WTC11 (cell line): ENCODE measurements at regions not wholly inside any gene's neighbourhood (a gene's known extent, or its start where the extent isn't known, plus 50 kb on each side); places are given as distances from the start of the nearest gene placed in this dataset.

ENCODE experiments used
- ATAC-seq: fragments of 200-7000 bp; cut with Tn5 transposase; 2 replicates; pipeline ENCODE4 v1.10.0; 2021; ENCODE audit warnings: mild to moderate bottlenecking, moderate library complexity
- CTCF ChIA-PET: fragments of 300-600 bp; sonication (Branson Sonifier 250); formaldehyde crosslinking; loops from one replicate; lab custom pipeline; 2021; ENCODE audit warnings: antibody characterized with exemption; lab: Charles Lee
- POLR2A ChIA-PET: fragments of 350-600 bp; sonication (Branson Sonifier 250); formaldehyde crosslinking; loops from one replicate; lab custom pipeline; 2021; ENCODE audit warnings: antibody characterized with exemption; lab: Charles Lee
- DNase-seq: peaks from one replicate; pipeline ENCODE4 v3.0.0; 2021; ENCODE audit warnings: low spot score
- H3K27ac Mint-ChIP-seq: 2 replicates; pipeline ENCODE4 v1.8.0; 2021; ENCODE audit warnings: mixed read lengths
- H3K27me3 Mint-ChIP-seq: 2 replicates; pipeline ENCODE4 v1.8.0; 2021; ENCODE audit warnings: low read depth, mild to moderate bottlenecking, moderate library complexity, mixed read lengths
- H3K36me3 Mint-ChIP-seq: 2 replicates; pipeline ENCODE4 v1.8.0; 2021; ENCODE audit warnings: mixed read lengths
- H3K4me1 Mint-ChIP-seq: 2 replicates; pipeline ENCODE4 v1.8.0; 2022; ENCODE audit warnings: mixed read lengths
- H3K4me3 Mint-ChIP-seq: 2 replicates; pipeline ENCODE4 v1.8.0; 2021; ENCODE audit warnings: mild to moderate bottlenecking, moderate library complexity, mixed read lengths
- H3K9me3 Mint-ChIP-seq: 2 replicates; pipeline ENCODE4 v1.8.0; 2021; ENCODE audit warnings: mixed read lengths
- ATF1 ChIP-seq: sonication (generic); formaldehyde crosslinking; IDR thresholded peaks from 2 replicates; pipeline ENCODE4 v1.8.1; 2023; ENCODE audit warnings: mild to moderate bottlenecking, moderate library complexity, missing genetic modification reagents
- CREM ChIP-seq: sonication (generic); formaldehyde crosslinking; IDR thresholded peaks from 2 replicates; pipeline ENCODE4 v1.8.1; 2022; ENCODE audit warnings: mild to moderate bottlenecking, missing genetic modification reagents, moderate library complexity
- ELF4 ChIP-seq: sonication (generic); formaldehyde crosslinking; IDR thresholded peaks from 2 replicates; pipeline ENCODE4 v1.8.1; 2022; ENCODE audit warnings: low read depth, mild to moderate bottlenecking, moderate library complexity, missing genetic modification reagents
- FOXK1 ChIP-seq: sonication (generic); formaldehyde crosslinking; IDR thresholded peaks from 2 replicates; pipeline ENCODE4 v1.8.0; 2022; ENCODE audit warnings: mild to moderate bottlenecking, moderate library complexity, missing genetic modification reagents
- GRHL2 ChIP-seq: fragments of 250-450 bp; sonication (Bioruptor Pico); IDR thresholded peaks from 2 replicates; pipeline ENCODE4 v1.8.0; 2022; ENCODE audit warnings: mild to moderate bottlenecking, moderate library complexity; ENCODE audit not compliant: insufficient replicate concordance, severe bottlenecking
- HMGA2 ChIP-seq: fragments of 250-450 bp; sonication (Bioruptor Pico); IDR thresholded peaks from 2 replicates; pipeline ENCODE4 v1.4.0; 2021; ENCODE audit warnings: mild to moderate bottlenecking, moderate library complexity
- NFE2L1 ChIP-seq: sonication (generic); formaldehyde crosslinking; IDR thresholded peaks from 2 replicates; pipeline ENCODE4 v1.8.1; 2023; ENCODE audit warnings: missing genetic modification reagents
- NR1H2 ChIP-seq: sonication (generic); formaldehyde crosslinking; IDR thresholded peaks from 2 replicates; pipeline ENCODE4 v1.9.0; 2021; ENCODE audit warnings: mild to moderate bottlenecking, moderate library complexity, missing genetic modification reagents
- NR2C2 ChIP-seq: sonication (generic); formaldehyde crosslinking; IDR thresholded peaks from 2 replicates; pipeline ENCODE4 v1.8.0; 2022; ENCODE audit warnings: mild to moderate bottlenecking, missing genetic modification reagents
- OVOL2 ChIP-seq: fragments of 250-450 bp; sonication (Bioruptor Pico); IDR thresholded peaks from 2 replicates; pipeline ENCODE4 v1.9.0; 2021; ENCODE audit warnings: mild to moderate bottlenecking, borderline replicate concordance
- RORB ChIP-seq: fragments of 250-450 bp; sonication (Bioruptor Pico); IDR thresholded peaks from 2 replicates; pipeline ENCODE4 v1.9.0; 2021; ENCODE audit warnings: mild to moderate bottlenecking
- SMAD4 ChIP-seq: sonication (generic); formaldehyde crosslinking; IDR thresholded peaks from 2 replicates; pipeline ENCODE4 v1.8.0; 2022; ENCODE audit warnings: mild to moderate bottlenecking, missing genetic modification reagents
- TF ChIP-seq, protein P1 (sequence below): fragments of 250-450 bp; sonication (Bioruptor Pico); conservative IDR thresholded peaks from 2 replicates; pipeline ENCODE4 v1.9.0; 2021; ENCODE audit warnings: mild to moderate bottlenecking
- TF ChIP-seq, protein P2 (sequence below): sonication (generic); formaldehyde crosslinking; IDR thresholded peaks from 2 replicates; pipeline ENCODE4 v1.8.1; 2023; ENCODE audit warnings: mild to moderate bottlenecking, missing genetic modification reagents, borderline replicate concordance
- TF ChIP-seq, protein P3 (sequence below): sonication (generic); formaldehyde crosslinking; IDR thresholded peaks from 2 replicates; pipeline ENCODE4 v1.8.0; 2022; ENCODE audit warnings: missing genetic modification reagents
- TF ChIP-seq, protein P4 (sequence below): sonication (generic); formaldehyde crosslinking; IDR thresholded peaks from 2 replicates; pipeline ENCODE4 v1.8.1; 2023; ENCODE audit warnings: mild to moderate bottlenecking, missing genetic modification reagents, moderate library complexity
- TF ChIP-seq, protein P5 (sequence below): sonication (generic); formaldehyde crosslinking; IDR thresholded peaks from 2 replicates; pipeline ENCODE4 v1.8.1; 2023; ENCODE audit warnings: mild to moderate bottlenecking, missing genetic modification reagents, moderate library complexity
- TF ChIP-seq, protein P6 (sequence below): fragments of 250-450 bp; sonication (Bioruptor Pico); IDR thresholded peaks from 2 replicates; pipeline ENCODE4 v1.9.0; 2021; ENCODE audit warnings: moderate library complexity, mild to moderate bottlenecking, inconsistent platforms, borderline replicate concordance
- TF ChIP-seq, protein P7 (sequence below): fragments of 200-600 bp; IDR thresholded peaks from 2 replicates; pipeline ENCODE4 v1.8.0; 2022; ENCODE audit warnings: antibody characterized with exemption
- TF ChIP-seq, protein P8 (sequence below): sonication (generic); formaldehyde crosslinking; IDR thresholded peaks from 2 replicates; pipeline ENCODE4 v1.8.1; 2023; ENCODE audit warnings: mild to moderate bottlenecking, moderate library complexity, missing genetic modification reagents

DNA sequence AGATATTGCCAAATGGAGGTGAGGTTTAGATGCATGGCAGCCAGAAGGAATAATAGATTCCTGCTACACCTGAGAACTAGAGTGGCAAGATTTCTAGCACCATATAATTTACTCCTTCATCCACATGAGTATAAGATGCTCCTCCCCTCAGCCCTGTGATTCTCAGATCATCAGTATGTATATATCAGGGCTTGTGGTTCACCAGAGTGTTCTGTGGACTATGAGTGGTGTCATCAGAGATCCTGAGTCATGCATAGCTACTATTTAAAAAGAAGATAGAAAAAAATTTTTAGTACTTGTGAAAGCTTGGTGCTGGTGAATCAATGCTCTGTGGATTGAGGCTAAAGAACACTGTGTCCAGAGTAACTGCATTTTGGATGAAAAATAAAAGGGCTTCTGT is 285.9 kb downstream of the BMP4 start (continued):
- TF ChIP-seq, protein P1, sequence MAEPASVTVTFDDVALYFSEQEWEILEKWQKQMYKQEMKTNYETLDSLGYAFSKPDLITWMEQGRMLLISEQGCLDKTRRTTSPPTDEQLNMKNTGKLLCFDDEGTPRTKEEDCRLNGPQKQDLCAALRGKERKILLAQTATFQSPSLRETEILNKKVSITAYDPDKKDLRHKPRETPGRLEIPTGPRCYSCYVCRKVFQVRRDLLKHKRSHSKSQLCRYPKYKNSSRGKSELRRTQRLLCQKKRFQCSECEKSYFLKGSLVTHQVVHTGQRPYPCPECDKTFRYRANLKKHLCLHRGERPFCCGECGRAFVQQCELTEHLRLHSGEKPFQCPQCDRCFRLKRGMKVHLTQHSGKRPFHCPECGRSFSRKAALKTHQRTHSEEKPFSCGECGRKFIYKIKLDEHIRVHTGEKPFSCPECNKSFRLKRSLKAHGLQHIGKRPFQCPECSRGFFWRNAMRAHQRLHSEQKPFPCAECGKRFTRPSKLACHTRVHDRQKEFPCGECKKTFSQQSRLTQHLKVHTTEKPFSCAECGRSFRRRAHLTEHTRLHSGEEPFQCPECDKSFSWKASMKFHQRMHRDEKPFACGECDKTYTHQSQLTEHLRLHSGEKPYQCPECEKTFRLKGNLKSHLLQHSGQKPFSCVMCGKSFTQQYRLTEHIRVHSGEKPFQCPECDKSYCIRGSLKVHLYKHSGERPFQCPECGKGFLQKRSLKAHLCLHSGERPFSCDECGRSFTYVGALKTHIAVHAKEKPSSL (CRISPR knock-in tag), result no peak
- TF ChIP-seq HMGA2 (CRISPR knock-in tag), result no peak
- TF ChIP-seq, all 79 proteins: peak for 0

DNA sequence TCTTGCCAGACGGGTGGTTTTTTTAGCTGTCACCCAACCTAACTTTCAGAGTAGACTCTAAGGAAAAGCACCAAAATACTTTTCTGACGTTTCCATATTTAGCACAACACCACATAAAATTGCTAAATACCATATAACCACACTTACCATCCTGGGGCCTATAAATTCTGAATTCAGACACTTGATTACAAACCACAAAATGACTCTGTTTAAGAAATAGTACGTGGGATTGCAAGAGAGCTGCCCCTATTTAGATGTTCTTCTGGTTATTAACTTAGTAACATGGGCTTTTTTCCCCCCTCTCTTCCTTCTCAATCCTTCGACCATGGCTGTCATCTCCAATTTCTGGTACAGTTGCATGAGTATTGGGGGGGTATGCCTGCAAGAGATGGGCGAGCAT is 287.7 kb downstream of the BMP4 start:
- Mint-ChIP-seq H3K4me1 (0 out of 2 replicates have a peak, but pooled peaks cover 2% of the 10 kb centered on the region), H3K9me3 (no peaks in the 10 kb centered on the region), H3K36me3 (no peaks in the 10 kb centered on the region), H3K4me3 (no peak overlapping the region), H3K27ac (no peak overlapping the region), H3K27me3 (no peaks in the 10 kb centered on the region)
- CTCF ChIA-PET, result no interaction called here
- POLR2A ChIA-PET, result no interaction called here
- no peak for DNase-seq
- no peak for ATAC-seq
- TF ChIP-seq GRHL2 (CRISPR knock-in tag) (no peak), ATF1 (CRISPR knock-in tag) (no peak), ELF4 (CRISPR knock-in tag) (no peak), OVOL2 (CRISPR knock-in tag) (no peak), NFE2L1 (CRISPR knock-in tag) (no peak), FOXK1 (CRISPR knock-in tag) (no peak), NR2C2 (CRISPR knock-in tag) (no peak), NR1H2 (CRISPR knock-in tag) (no peak), RORB (CRISPR knock-in tag) (no peak), CREM (CRISPR knock-in tag) (no peak), SMAD4 (CRISPR knock-in tag) (no peak)
- TF ChIP-seq, protein P2, sequence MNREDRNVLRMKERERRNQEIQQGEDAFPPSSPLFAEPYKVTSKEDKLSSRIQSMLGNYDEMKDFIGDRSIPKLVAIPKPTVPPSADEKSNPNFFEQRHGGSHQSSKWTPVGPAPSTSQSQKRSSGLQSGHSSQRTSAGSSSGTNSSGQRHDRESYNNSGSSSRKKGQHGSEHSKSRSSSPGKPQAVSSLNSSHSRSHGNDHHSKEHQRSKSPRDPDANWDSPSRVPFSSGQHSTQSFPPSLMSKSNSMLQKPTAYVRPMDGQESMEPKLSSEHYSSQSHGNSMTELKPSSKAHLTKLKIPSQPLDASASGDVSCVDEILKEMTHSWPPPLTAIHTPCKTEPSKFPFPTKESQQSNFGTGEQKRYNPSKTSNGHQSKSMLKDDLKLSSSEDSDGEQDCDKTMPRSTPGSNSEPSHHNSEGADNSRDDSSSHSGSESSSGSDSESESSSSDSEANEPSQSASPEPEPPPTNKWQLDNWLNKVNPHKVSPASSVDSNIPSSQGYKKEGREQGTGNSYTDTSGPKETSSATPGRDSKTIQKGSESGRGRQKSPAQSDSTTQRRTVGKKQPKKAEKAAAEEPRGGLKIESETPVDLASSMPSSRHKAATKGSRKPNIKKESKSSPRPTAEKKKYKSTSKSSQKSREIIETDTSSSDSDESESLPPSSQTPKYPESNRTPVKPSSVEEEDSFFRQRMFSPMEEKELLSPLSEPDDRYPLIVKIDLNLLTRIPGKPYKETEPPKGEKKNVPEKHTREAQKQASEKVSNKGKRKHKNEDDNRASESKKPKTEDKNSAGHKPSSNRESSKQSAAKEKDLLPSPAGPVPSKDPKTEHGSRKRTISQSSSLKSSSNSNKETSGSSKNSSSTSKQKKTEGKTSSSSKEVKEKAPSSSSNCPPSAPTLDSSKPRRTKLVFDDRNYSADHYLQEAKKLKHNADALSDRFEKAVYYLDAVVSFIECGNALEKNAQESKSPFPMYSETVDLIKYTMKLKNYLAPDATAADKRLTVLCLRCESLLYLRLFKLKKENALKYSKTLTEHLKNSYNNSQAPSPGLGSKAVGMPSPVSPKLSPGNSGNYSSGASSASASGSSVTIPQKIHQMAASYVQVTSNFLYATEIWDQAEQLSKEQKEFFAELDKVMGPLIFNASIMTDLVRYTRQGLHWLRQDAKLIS (CRISPR knock-in tag), result no peak
- TF ChIP-seq, protein P3, sequence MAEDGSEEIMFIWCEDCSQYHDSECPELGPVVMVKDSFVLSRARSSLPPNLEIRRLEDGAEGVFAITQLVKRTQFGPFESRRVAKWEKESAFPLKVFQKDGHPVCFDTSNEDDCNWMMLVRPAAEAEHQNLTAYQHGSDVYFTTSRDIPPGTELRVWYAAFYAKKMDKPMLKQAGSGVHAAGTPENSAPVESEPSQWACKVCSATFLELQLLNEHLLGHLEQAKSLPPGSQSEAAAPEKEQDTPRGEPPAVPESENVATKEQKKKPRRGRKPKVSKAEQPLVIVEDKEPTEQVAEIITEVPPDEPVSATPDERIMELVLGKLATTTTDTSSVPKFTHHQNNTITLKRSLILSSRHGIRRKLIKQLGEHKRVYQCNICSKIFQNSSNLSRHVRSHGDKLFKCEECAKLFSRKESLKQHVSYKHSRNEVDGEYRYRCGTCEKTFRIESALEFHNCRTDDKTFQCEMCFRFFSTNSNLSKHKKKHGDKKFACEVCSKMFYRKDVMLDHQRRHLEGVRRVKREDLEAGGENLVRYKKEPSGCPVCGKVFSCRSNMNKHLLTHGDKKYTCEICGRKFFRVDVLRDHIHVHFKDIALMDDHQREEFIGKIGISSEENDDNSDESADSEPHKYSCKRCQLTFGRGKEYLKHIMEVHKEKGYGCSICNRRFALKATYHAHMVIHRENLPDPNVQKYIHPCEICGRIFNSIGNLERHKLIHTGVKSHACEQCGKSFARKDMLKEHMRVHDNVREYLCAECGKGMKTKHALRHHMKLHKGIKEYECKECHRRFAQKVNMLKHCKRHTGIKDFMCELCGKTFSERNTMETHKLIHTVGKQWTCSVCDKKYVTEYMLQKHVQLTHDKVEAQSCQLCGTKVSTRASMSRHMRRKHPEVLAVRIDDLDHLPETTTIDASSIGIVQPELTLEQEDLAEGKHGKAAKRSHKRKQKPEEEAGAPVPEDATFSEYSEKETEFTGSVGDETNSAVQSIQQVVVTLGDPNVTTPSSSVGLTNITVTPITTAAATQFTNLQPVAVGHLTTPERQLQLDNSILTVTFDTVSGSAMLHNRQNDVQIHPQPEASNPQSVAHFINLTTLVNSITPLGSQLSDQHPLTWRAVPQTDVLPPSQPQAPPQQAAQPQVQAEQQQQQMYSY, result no peak
- TF ChIP-seq, protein P4, sequence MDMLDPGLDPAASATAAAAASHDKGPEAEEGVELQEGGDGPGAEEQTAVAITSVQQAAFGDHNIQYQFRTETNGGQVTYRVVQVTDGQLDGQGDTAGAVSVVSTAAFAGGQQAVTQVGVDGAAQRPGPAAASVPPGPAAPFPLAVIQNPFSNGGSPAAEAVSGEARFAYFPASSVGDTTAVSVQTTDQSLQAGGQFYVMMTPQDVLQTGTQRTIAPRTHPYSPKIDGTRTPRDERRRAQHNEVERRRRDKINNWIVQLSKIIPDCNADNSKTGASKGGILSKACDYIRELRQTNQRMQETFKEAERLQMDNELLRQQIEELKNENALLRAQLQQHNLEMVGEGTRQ (CRISPR knock-in tag), result no peak
- TF ChIP-seq, protein P5, sequence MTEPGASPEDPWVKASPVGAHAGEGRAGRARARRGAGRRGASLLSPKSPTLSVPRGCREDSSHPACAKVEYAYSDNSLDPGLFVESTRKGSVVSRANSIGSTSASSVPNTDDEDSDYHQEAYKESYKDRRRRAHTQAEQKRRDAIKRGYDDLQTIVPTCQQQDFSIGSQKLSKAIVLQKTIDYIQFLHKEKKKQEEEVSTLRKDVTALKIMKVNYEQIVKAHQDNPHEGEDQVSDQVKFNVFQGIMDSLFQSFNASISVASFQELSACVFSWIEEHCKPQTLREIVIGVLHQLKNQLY, result no peak
- TF ChIP-seq, protein P6, sequence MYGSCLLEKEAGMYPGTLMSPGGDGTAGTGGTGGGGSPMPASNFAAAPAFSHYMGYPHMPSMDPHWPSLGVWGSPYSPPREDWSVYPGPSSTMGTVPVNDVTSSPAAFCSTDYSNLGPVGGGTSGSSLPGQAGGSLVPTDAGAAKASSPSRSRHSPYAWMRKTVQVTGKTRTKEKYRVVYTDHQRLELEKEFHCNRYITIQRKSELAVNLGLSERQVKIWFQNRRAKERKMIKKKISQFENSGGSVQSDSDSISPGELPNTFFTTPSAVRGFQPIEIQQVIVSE (CRISPR knock-in tag), result no peak
- TF ChIP-seq, protein P7, sequence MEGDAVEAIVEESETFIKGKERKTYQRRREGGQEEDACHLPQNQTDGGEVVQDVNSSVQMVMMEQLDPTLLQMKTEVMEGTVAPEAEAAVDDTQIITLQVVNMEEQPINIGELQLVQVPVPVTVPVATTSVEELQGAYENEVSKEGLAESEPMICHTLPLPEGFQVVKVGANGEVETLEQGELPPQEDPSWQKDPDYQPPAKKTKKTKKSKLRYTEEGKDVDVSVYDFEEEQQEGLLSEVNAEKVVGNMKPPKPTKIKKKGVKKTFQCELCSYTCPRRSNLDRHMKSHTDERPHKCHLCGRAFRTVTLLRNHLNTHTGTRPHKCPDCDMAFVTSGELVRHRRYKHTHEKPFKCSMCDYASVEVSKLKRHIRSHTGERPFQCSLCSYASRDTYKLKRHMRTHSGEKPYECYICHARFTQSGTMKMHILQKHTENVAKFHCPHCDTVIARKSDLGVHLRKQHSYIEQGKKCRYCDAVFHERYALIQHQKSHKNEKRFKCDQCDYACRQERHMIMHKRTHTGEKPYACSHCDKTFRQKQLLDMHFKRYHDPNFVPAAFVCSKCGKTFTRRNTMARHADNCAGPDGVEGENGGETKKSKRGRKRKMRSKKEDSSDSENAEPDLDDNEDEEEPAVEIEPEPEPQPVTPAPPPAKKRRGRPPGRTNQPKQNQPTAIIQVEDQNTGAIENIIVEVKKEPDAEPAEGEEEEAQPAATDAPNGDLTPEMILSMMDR, result no peak
- TF ChIP-seq, protein P8, sequence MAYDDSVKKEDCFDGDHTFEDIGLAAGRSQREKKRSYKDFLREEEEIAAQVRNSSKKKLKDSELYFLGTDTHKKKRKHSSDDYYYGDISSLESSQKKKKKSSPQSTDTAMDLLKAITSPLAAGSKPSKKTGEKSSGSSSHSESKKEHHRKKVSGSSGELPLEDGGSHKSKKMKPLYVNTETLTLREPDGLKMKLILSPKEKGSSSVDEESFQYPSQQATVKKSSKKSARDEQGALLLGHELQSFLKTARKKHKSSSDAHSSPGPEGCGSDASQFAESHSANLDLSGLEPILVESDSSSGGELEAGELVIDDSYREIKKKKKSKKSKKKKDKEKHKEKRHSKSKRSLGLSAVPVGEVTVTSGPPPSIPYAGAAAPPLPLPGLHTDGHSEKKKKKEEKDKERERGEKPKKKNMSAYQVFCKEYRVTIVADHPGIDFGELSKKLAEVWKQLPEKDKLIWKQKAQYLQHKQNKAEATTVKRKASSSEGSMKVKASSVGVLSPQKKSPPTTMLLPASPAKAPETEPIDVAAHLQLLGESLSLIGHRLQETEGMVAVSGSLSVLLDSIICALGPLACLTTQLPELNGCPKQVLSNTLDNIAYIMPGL, result no peak
